Mesendoderm (in vitro differentiated cells): ENCODE measurements at regions not wholly inside any gene's neighbourhood (a gene's known extent, or its start where the extent isn't known, plus 50 kb on each side); places are given as distances from the start of the nearest gene placed in this dataset.

ENCODE experiments used
- DNase-seq: peaks from one replicate; pipeline ENCODE4 v3.0.0; 2013
- H2AK5ac ChIP-seq: 2 replicates; pipeline ENCODE4 v1.6.1; 2013; ENCODE audit warnings: low read length, inconsistent platforms
- H2BK120ac ChIP-seq: 2 replicates; pipeline ENCODE4 v1.6.1; 2013; ENCODE audit warnings: low read depth, mild to moderate bottlenecking, low read length, moderate library complexity, mixed read lengths
- H2BK15ac ChIP-seq: replicated peaks from 2 replicates; pipeline ENCODE4 v1.6.1; 2013; ENCODE audit warnings: low read depth, mild to moderate bottlenecking, moderate library complexity
- H2BK5ac ChIP-seq: 2 replicates; pipeline ENCODE4 v1.6.1; 2013; ENCODE audit warnings: low read length, inconsistent platforms
- H3K18ac ChIP-seq: 2 replicates; pipeline ENCODE4 v1.6.1; 2013; ENCODE audit warnings: mild to moderate bottlenecking, low read length, mixed read lengths
- H3K23ac ChIP-seq: one replicate; pipeline ENCODE4 v1.6.1; 2013; ENCODE audit warnings: low read length
- H3K27ac ChIP-seq: 2 replicates; pipeline ENCODE4 v1.5.1; 2013; ENCODE audit warnings: low read depth, mild to moderate bottlenecking, inconsistent platforms, low read length, moderate library complexity
- H3K27me3 ChIP-seq: 2 replicates; pipeline ENCODE4 v1.6.1; 2013; ENCODE audit warnings: low read length, control low read depth, mild to moderate bottlenecking, inconsistent platforms; ENCODE audit not compliant: insufficient read depth, poor library complexity
- H3K36me3 ChIP-seq: 2 replicates; pipeline ENCODE4 v1.6.1; 2013; ENCODE audit warnings: low read length, inconsistent platforms; ENCODE audit not compliant: control insufficient read depth, insufficient read depth
- H3K4ac ChIP-seq: one replicate; pipeline ENCODE4 v1.6.1; 2013; ENCODE audit warnings: low read depth, mild to moderate bottlenecking, low read length, moderate library complexity
- H3K4me1 ChIP-seq: 2 replicates; pipeline ENCODE4 v1.6.1; 2013; ENCODE audit warnings: low read depth, low read length, inconsistent platforms; ENCODE audit not compliant: control insufficient read depth
- H3K4me2 ChIP-seq: 2 replicates; pipeline ENCODE4 v1.6.1; 2013; ENCODE audit warnings: low read length
- H3K4me3 ChIP-seq: 2 replicates; pipeline ENCODE4 v1.5.1; 2013; ENCODE audit warnings: mild to moderate bottlenecking, low read length
- H3K56ac ChIP-seq: one replicate; pipeline ENCODE4 v1.6.1; 2013; ENCODE audit warnings: low read length
- H3K79me1 ChIP-seq: 2 replicates; pipeline ENCODE4 v1.6.1; 2013; ENCODE audit warnings: low read length, inconsistent platforms
- H3K79me2 ChIP-seq: 2 replicates; pipeline ENCODE4 v1.6.1; 2013; ENCODE audit warnings: mild to moderate bottlenecking, low read length; ENCODE audit not compliant: control insufficient read depth, insufficient read depth
- H3K9ac ChIP-seq: 2 replicates; pipeline ENCODE4 v1.6.1; 2013; ENCODE audit warnings: low read length, inconsistent platforms
- H4K5ac ChIP-seq: one replicate; pipeline ENCODE4 v1.6.1; 2013; ENCODE audit warnings: low read length
- H4K8ac ChIP-seq: one replicate; pipeline ENCODE4 v1.6.1; 2013; ENCODE audit warnings: low read depth, mild to moderate bottlenecking, control low read depth, low read length, moderate library complexity
- WGBS: extraction: QIAGEN DNeasy Blood & Tissue Kit; methylation state at CpG from one replicate; pipeline ENCODE4 v1.1.7; 2013; ENCODE audit warnings: low lambda C conversion rate, missing lambda C conversion rate; ENCODE audit not compliant: insufficient coverage; ENCODE audit errors: extremely low coverage; 5-methylcytosine and 5-hydroxymethylcytosine counted together

DNA sequence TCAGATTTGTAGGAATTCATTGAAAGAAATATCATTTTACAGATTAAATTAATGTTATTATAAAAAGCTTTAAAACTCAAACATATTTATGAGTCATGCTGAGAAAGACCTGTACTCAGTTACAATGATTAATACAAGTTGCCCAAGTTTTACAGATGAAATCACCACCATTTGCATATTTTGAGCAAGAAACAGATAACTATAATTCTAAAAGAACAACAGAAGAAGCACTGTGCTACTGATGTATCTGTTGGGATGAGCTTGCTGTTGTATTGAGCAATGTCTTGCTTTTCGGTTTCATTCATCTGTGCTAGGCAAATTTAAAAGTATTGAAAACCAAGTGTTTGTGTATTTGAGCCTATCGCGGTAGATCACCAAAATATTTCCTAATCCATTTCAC is 1589.1 kb upstream of the ZEB2 start:
- H4K5ac ChIP-seq, result no peak overlapping the region
- no peak overlapping the region for H2BK15ac ChIP-seq
- H3K9ac ChIP-seq, result no peak overlapping the region

GRCh38 chr2:146094185-146094584 is 1574.3 kb upstream of the ZEB2 start:
- Histone ChIP-seq H3K27me3 (no peaks in the 10 kb centered on the region), H4K5ac (no peak overlapping the region), H2AK5ac (no peak overlapping the region), H3K79me1 (no peaks in the 10 kb centered on the region), H3K4ac (no peak overlapping the region), H3K9ac (no peak overlapping the region), H3K27ac (no peak overlapping the region), H3K4me1 (no peaks in the 10 kb centered on the region), H3K4me3 (no peak overlapping the region), H3K56ac (no peak overlapping the region), H2BK5ac (no peak overlapping the region), H3K79me2 (no peaks in the 10 kb centered on the region), H3K4me2 (no peak overlapping the region), H4K8ac (no peak overlapping the region), H3K23ac (no peak overlapping the region), H2BK15ac (no peak overlapping the region), H2BK120ac (no peak overlapping the region), H3K36me3 (no peaks in the 10 kb centered on the region), H3K18ac (no peak overlapping the region)
- DNase-seq, result peak; percentile 8
- WGBS, result no CpG with 5 or more reads among the region's 3 CpGs

More for the DNA sequence above, 1589.1 kb upstream of the ZEB2 start:
- Histone ChIP-seq H3K18ac (no peak overlapping the region), H3K79me2 (no peaks in the 10 kb centered on the region), H2BK5ac (no peak overlapping the region), H2BK120ac (no peak overlapping the region), H3K4me2 (no peak overlapping the region), H2AK5ac (no peak overlapping the region), H3K27ac (no peak overlapping the region), H3K4me3 (no peak overlapping the region), H3K79me1 (no peaks in the 10 kb centered on the region), H3K4me1 (no peaks in the 10 kb centered on the region), H3K4ac (no peak overlapping the region), H3K23ac (no peak overlapping the region), H3K56ac (no peak overlapping the region), H4K8ac (no peak overlapping the region), H3K27me3 (no peaks in the 10 kb centered on the region), H3K36me3 (no peaks in the 10 kb centered on the region)
- DNase-seq, result no peak
- no CpG with 5 or more reads among the region's 3 CpGs for WGBS

DNA sequence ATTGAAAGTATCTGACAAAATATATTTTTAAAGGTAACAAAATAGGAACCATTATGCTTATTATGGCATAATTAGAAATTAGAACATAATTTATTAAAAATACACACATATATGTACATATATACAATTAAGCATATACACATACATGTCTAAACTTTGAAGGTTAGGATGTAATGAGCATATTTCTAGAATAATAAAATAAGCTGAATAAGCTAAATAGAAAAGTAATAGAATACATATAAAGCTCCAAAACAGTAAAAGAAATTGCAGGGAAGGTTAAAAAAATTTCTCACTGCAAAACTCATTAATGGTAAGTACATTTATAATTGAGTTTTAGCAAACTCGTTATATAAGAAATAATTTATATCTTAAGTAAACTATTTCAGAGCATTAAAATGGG is 1561.5 kb upstream of the ZEB2 start:
- Histone ChIP-seq H3K4ac (no peak overlapping the region), H3K23ac (no peak overlapping the region), H3K9ac (no peak overlapping the region), H3K27ac (no peak overlapping the region), H3K4me1 (no peaks in the 10 kb centered on the region), H4K8ac (no peak overlapping the region), H4K5ac (no peak overlapping the region), H3K79me2 (no peaks in the 10 kb centered on the region), H3K36me3 (no peaks in the 10 kb centered on the region), H3K18ac (no peak overlapping the region), H3K27me3 (no peaks in the 10 kb centered on the region), H2BK120ac (no peak overlapping the region), H3K4me2 (no peak overlapping the region), H3K4me3 (no peak overlapping the region), H3K79me1 (no peaks in the 10 kb centered on the region), H2BK15ac (no peak overlapping the region), H2AK5ac (no peak overlapping the region), H3K56ac (no peak overlapping the region), H2BK5ac (no peak overlapping the region)
- WGBS, result no CpG with 5 or more reads among the region's 1 CpG
- DNase-seq, result no peak

DNA sequence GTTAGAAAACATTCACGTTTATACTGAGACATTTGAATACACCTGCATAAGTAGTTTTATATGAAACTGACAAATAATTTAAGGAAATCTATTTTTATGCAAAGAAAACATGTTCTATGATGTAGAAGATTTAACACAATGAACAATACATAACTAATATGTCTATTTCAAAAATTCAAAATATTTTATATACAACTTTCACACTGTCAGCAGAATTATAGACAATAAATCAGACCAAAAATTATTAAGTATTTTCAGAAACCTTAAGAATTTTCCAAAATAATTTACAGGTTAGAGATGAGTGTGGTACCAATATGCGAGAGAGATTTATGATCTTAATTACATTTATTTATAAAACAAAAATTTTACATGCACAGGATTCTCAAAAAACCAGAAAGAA is 1561.0 kb upstream of the ZEB2 start:
- no peak overlapping the region for H3K23ac ChIP-seq
- H2AK5ac ChIP-seq, result no peak overlapping the region
- no peak overlapping the region for H2BK15ac ChIP-seq
- no peak for DNase-seq
- no peak overlapping the region for H4K8ac ChIP-seq
- no peak overlapping the region for H3K4ac ChIP-seq
- H3K56ac ChIP-seq, result no peak overlapping the region
- H3K79me1 ChIP-seq, result no peaks in the 10 kb centered on the region
- no peak overlapping the region for H3K4me3 ChIP-seq
- no peaks in the 10 kb centered on the region for H3K27me3 ChIP-seq
- no peak overlapping the region for H2BK120ac ChIP-seq
- WGBS, result no CpG with 5 or more reads among the region's 2 CpGs
- H3K27ac ChIP-seq, result no peak overlapping the region
- H3K9ac ChIP-seq, result no peak overlapping the region
- no peak overlapping the region for H3K4me2 ChIP-seq
- H3K36me3 ChIP-seq, result no peaks in the 10 kb centered on the region
- H3K4me1 ChIP-seq, result no peaks in the 10 kb centered on the region
- no peaks in the 10 kb centered on the region for H3K79me2 ChIP-seq
- no peak overlapping the region for H4K5ac ChIP-seq
- H3K18ac ChIP-seq, result no peak overlapping the region
- H2BK5ac ChIP-seq, result no peak overlapping the region

GRCh38 chr2:146079216-146079615 is 1559.3 kb upstream of the ZEB2 start:
- H3K56ac ChIP-seq, result no peak overlapping the region
- H3K36me3 ChIP-seq, result no peaks in the 10 kb centered on the region
- no peak overlapping the region for H3K4me2 ChIP-seq
- H3K27ac ChIP-seq, result no peak overlapping the region
- H3K4ac ChIP-seq, result no peak overlapping the region
- no peaks in the 10 kb centered on the region for H3K27me3 ChIP-seq
- no peak for DNase-seq
- H3K79me2 ChIP-seq, result no peaks in the 10 kb centered on the region
- no peak overlapping the region for H3K18ac ChIP-seq
- no peak overlapping the region for H2BK120ac ChIP-seq
- H2BK5ac ChIP-seq, result no peak overlapping the region
- H2BK15ac ChIP-seq, result no peak overlapping the region
- H3K9ac ChIP-seq, result no peak overlapping the region
- no peak overlapping the region for H3K23ac ChIP-seq
- H4K5ac ChIP-seq, result no peak overlapping the region
- H3K4me3 ChIP-seq, result no peak overlapping the region
- H3K79me1 ChIP-seq, result no peaks in the 10 kb centered on the region
- no peak overlapping the region for H4K8ac ChIP-seq
- no CpG with 5 or more reads among the region's 1 CpG for WGBS
- H3K4me1 ChIP-seq, result no peaks in the 10 kb centered on the region
- H2AK5ac ChIP-seq, result no peak overlapping the region

DNA sequence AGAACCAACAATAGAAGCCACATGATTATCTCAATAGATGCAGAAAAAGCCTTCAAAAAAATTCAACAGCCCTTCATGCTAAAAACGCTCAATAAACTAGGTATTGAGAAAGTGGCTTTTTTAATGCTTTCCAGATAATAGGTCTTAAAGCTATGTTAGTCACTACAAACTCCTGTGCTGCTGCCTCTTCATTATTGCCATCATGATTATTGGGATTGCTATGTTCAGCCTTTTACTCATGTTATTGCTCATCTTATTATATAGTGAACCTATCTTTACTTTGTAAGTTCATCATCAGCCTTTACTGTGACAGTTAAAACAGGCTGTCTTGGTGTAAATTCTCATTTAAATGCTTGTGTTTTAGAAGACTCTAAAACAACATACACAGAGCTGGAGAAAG is 1557.2 kb upstream of the ZEB2 start:
- no peak overlapping the region for H3K56ac ChIP-seq
- no peak overlapping the region for H2BK120ac ChIP-seq
- H3K4me1 ChIP-seq, result no peaks in the 10 kb centered on the region
- H3K79me1 ChIP-seq, result no peaks in the 10 kb centered on the region
- no peak overlapping the region for H3K18ac ChIP-seq
- H2BK5ac ChIP-seq, result no peak overlapping the region
- H3K4me2 ChIP-seq, result no peak overlapping the region
- H4K5ac ChIP-seq, result no peak overlapping the region
- no peak overlapping the region for H2BK15ac ChIP-seq
- no peaks in the 10 kb centered on the region for H3K79me2 ChIP-seq
- H3K36me3 ChIP-seq, result no peaks in the 10 kb centered on the region
- no peak for DNase-seq
- no peak overlapping the region for H3K9ac ChIP-seq
- no peak overlapping the region for H3K4me3 ChIP-seq
- no peak overlapping the region for H2AK5ac ChIP-seq
- H3K27me3 ChIP-seq, result no peaks in the 10 kb centered on the region
- no peak overlapping the region for H3K27ac ChIP-seq
- WGBS, result no CpG with 5 or more reads among the region's 1 CpG
- no peak overlapping the region for H4K8ac ChIP-seq
- H3K23ac ChIP-seq, result no peak overlapping the region
- H3K4ac ChIP-seq, result no peak overlapping the region
